ENCODE measurements at regions not wholly inside any gene's neighbourhood (a gene's known extent, or its start where the extent isn't known, plus 50 kb on each side); places are given as distances from the start of the nearest gene placed in this dataset.

DNA sequence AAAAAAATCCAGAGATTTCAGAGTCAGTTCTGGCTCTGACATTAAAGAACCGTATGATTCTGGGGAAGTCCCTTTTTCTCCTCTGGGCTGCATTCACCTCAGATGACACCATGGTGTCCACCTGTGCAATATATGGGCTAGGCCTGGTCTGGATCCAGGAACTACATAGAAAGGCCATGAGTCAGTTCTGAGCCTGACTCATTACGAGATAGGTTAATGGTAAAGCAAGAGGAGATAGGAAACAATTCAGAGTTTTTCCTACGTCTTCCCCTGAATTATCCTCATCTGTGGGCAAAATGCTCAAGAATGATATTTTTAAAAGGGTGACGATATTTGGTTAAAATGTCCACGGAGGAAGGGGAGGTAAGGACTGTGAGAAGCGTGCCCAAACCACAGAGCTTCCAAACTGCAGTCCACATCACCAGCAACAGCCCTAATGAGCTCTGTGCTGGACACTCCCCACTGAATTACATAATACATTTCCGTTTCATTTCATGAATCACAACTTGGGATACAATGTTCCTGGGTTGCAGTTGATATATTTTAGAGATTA is 180.1 kb upstream of the OSR1 start:
- H3K4me1 Mint-ChIP-seq (ENCODE audit: low read depth) = peaks cover 81% of the 10 kb centered on the region
- peak overlapping the region; percentile 91 for H3K27ac Mint-ChIP-seq
- TF ChIP-seq, protein P1, sequence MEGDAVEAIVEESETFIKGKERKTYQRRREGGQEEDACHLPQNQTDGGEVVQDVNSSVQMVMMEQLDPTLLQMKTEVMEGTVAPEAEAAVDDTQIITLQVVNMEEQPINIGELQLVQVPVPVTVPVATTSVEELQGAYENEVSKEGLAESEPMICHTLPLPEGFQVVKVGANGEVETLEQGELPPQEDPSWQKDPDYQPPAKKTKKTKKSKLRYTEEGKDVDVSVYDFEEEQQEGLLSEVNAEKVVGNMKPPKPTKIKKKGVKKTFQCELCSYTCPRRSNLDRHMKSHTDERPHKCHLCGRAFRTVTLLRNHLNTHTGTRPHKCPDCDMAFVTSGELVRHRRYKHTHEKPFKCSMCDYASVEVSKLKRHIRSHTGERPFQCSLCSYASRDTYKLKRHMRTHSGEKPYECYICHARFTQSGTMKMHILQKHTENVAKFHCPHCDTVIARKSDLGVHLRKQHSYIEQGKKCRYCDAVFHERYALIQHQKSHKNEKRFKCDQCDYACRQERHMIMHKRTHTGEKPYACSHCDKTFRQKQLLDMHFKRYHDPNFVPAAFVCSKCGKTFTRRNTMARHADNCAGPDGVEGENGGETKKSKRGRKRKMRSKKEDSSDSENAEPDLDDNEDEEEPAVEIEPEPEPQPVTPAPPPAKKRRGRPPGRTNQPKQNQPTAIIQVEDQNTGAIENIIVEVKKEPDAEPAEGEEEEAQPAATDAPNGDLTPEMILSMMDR (IDR thresholded peaks at IDR 0.05) = no peak
- no peaks in the 10 kb centered on the region for H3K27me3 Mint-ChIP-seq (ENCODE audit: insufficient read depth)
- H3K9me3 Mint-ChIP-seq = peaks cover 7% of the 10 kb centered on the region; the same call in 1 of the 2 replicates
- peak; percentile 90 for DNase-seq
- H3K36me3 Mint-ChIP-seq (ENCODE audit: low read depth) = peaks cover 5% of the 10 kb centered on the region
- peak overlapping the region; percentile 68 for H3K4me3 Mint-ChIP-seq

DNA sequence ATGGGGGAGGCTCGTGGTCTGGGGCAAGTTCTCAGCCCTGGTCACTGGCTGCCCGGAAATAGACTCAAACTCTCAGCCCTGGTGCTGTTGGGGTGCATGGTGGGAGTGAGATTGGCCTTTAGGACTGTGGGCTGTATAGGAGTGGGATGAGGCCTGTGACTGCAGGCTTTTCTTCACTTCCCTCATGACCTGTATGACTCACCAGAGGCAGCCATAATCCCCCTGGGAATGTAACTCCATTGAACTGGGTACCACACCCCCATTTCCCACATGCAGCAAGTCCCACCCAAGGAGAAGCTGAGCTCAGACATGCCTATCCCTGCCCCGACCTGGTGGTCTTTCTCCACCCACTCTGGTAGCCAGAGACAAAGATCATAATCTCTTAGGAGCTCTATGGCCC is 177.7 kb upstream of the OSR1 start:
- peaks cover 7% of the 10 kb centered on the region; the same call in 1 of the 2 replicates for H3K9me3 Mint-ChIP-seq
- TF ChIP-seq, protein P1 (IDR thresholded peaks at IDR 0.05) = no peak
- H3K36me3 Mint-ChIP-seq (ENCODE audit: low read depth) = peaks cover 9% of the 10 kb centered on the region
- DNase-seq = no peak
- no peak overlapping the region for H3K27ac Mint-ChIP-seq
- no peak overlapping the region for H3K4me3 Mint-ChIP-seq
- peaks cover 66% of the 10 kb centered on the region for H3K4me1 Mint-ChIP-seq (ENCODE audit: low read depth)
- no peaks in the 10 kb centered on the region; the same call in 1 of the 2 replicates for H3K27me3 Mint-ChIP-seq (ENCODE audit: insufficient read depth)

DNA sequence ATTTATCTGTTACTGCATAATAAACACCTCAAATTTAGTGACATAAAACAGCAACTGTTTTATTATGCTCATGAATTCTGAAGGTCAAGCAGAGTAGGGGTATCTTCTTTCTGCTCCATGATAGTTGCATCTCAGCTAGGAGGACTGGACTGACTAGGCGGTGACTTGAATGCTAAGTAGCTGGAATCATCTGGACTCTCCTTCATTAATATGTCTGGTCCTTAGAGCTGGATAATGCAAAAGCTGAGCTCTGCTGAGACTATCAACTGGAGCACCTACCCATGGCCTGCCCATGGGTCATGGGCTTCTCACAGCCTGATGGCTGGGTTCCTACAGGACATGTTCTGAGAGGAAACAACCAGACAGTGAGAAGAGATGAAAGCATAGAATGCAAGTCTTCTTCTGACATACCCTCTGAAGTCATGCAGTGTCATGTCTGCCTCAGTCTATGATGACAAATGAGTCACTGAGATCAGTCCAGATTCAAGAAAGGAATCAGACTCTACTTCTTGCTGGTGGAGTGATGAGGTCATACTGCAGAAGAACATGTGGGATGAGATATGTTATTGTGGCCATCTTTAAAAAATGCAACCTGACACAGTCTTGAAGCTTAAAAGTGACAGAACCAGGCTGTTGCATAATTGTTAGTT is 174.2 kb upstream of the OSR1 start:
- TF ChIP-seq, protein P1 (IDR thresholded peaks at IDR 0.05) = no peak
- H3K9me3 Mint-ChIP-seq = peaks cover 7% of the 10 kb centered on the region; the same call in 1 of the 2 replicates
- peak; percentile 48 for DNase-seq
- H3K4me1 Mint-ChIP-seq (ENCODE audit: low read depth) = peaks cover 31% of the 10 kb centered on the region
- peaks cover 9% of the 10 kb centered on the region for H3K36me3 Mint-ChIP-seq (ENCODE audit: low read depth)
- H3K27ac Mint-ChIP-seq = no peak overlapping the region
- no peak overlapping the region for H3K4me3 Mint-ChIP-seq
- no peaks in the 10 kb centered on the region; the same call in 1 of the 2 replicates for H3K27me3 Mint-ChIP-seq (ENCODE audit: insufficient read depth)

DNA sequence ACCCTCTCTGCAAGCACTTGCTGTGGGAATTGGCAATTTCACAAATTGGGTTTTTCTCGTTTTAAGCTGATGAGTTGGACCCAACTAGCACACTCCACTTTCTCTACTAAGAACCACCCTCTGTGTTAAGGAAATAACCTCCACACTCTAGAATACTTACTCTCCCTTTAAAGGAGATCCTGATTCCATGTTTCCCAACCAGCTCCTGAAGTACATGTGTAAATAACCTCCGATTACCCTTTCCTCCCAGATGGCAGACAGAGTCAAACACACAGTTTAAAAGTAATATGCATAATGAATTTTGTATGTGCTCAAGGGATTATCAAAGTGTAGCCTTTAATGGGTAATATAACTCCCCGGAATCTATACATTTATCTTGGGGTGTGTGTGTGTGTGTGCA is 171.3 kb upstream of the OSR1 start:
- no peaks in the 10 kb centered on the region for H3K9me3 Mint-ChIP-seq
- TF ChIP-seq, protein P1 (IDR thresholded peaks at IDR 0.05) = no peak
- H3K4me3 Mint-ChIP-seq = no peak overlapping the region
- peaks cover 8% of the 10 kb centered on the region for H3K4me1 Mint-ChIP-seq (ENCODE audit: low read depth)
- H3K27ac Mint-ChIP-seq = no peak overlapping the region
- DNase-seq = no peak
- H3K36me3 Mint-ChIP-seq (ENCODE audit: low read depth) = peaks cover 4% of the 10 kb centered on the region; the same call in 1 of the 2 replicates
- peaks cover 2% of the 10 kb centered on the region for H3K27me3 Mint-ChIP-seq (ENCODE audit: insufficient read depth)

DNA sequence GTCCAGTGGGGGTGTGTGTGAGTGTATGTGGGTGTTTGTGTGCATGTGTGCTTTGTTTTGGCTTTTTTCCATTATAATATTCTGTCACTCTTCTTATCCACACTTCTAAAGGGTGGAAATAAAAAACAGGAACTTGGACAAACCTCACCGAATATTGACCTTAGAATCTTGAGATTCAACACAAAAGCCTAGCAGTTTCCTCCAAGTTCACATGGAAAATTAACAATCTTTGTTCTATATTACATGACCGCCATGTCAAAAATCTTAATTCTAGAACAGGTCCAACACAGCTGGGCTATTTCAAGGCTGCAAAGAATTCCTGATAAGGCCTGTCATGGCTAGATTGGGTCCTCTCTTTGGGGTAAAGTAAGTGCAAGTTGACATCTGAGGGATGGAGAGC is 169.3 kb upstream of the OSR1 start:
- TF ChIP-seq, protein P1 (IDR thresholded peaks at IDR 0.05) = no peak
- Mint-ChIP-seq H3K27me3 (ENCODE audit: insufficient read depth) (peaks cover 8% of the 10 kb centered on the region), H3K27ac (no peak overlapping the region), H3K4me1 (ENCODE audit: low read depth) (peaks cover 4% of the 10 kb centered on the region), H3K4me3 (no peak overlapping the region), H3K36me3 (ENCODE audit: low read depth) (peaks cover 4% of the 10 kb centered on the region; the same call in 1 of the 2 replicates), H3K9me3 (no peaks in the 10 kb centered on the region)
- no peak for DNase-seq
